ENCODE measurements at regions not wholly inside any gene's neighbourhood (a gene's known extent, or its start where the extent isn't known, plus 50 kb on each side); places are given as distances from the start of the nearest gene placed in this dataset.

DNA sequence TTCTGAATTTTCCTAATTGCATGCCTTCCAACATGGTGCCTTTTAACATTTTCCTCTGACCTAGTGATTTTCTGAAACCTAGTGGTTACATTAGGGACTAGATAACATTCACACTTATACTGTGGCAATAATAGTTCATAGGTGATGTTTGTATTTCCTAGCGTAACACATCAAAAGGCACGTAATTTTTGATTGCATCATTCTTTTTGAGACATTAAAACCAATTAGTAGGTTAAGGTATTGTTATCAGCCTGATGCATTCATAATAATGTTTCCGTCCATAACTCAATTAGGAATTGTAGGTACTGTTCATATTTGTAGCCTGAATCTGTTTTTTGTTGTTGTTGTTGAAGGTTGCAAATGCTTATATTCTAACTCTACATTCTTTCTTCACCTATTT is 192.4 kb downstream of the ANXA1 start:
- dilution Hi-C loops (cut with HindIII; ENCODE audit: low sequenced_read_pairs, unreplicated experiment) = no loop called here
- H2BK5ac ChIP-seq (ENCODE audit: low read depth, low read length, poor library complexity, severe bottlenecking) = no peak overlapping the region
- no peaks in the 10 kb centered on the region for H3K79me1 ChIP-seq (ENCODE audit: low read depth in 1 of 2, low read length in 2 of 2)
- ChIA-PET POLR2A (ENCODE audit: unreplicated experiment) (no interaction called here), CTCF (no interaction called here)
- intact Hi-C loops (cut with micrococcal nuclease) = no loop called here
- H2AK5ac ChIP-seq (ENCODE audit: low read depth, low read length) = no peak overlapping the region
- H2AK9ac ChIP-seq (replicated peaks; ENCODE audit: low read depth, low read length, poor library complexity) = no peak overlapping the region
- no peaks in the 10 kb centered on the region for H3K9me3 ChIP-seq (ENCODE audit: control insufficient read depth, insufficient read depth, low read length)
- BruUV-seq (replicated peaks) = no TSS peak
- no peak overlapping the region for H3K27ac ChIP-seq (ENCODE audit: insufficient read depth, low read length)
- in situ Hi-C loops (cut with MboI; ENCODE audit: low sequenced_read_pairs) = no loop called here
- H3K36me3 ChIP-seq (ENCODE audit: control insufficient read depth, insufficient read depth, low read length) = no peaks in the 10 kb centered on the region
- no peak overlapping the region for H3K14ac ChIP-seq (replicated peaks; ENCODE audit: low read depth, low read length)
- H2BK20ac ChIP-seq (ENCODE audit: low read depth, low read length) = no peak overlapping the region
- no peak overlapping the region for H3K9ac ChIP-seq (ENCODE audit: low read depth, low read length)
- H3K18ac ChIP-seq (ENCODE audit: low read depth, low read length) = no peak overlapping the region
- no peak overlapping the region for H4K8ac ChIP-seq (ENCODE audit: low read depth in 2 of 2, low read length in 2 of 2)
- no peak overlapping the region for H2BK120ac ChIP-seq (ENCODE audit: low read depth, low read length)
- ATAC-seq (ENCODE audit: low read depth) = no peak
- TF ChIP-seq, protein P1, sequence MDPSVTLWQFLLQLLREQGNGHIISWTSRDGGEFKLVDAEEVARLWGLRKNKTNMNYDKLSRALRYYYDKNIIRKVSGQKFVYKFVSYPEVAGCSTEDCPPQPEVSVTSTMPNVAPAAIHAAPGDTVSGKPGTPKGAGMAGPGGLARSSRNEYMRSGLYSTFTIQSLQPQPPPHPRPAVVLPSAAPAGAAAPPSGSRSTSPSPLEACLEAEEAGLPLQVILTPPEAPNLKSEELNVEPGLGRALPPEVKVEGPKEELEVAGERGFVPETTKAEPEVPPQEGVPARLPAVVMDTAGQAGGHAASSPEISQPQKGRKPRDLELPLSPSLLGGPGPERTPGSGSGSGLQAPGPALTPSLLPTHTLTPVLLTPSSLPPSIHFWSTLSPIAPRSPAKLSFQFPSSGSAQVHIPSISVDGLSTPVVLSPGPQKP (IDR thresholded peaks at IDR 0.05; ENCODE audit: borderline replicate concordance, low read depth, low read length) = no peak
- TF ChIP-seq CEBPB (IDR thresholded peaks at IDR 0.05; ENCODE audit: low read depth, low read length) (0 out of 2 replicates have a peak, but pooled peaks have one; percentile 39), SMC3 (IDR thresholded peaks at IDR 0.05; ENCODE audit: low read depth, low read length) (no peak), RAD21 (IDR thresholded peaks at IDR 0.05; ENCODE audit: low read length) (no peak)
- TF ChIP-seq, protein P2, sequence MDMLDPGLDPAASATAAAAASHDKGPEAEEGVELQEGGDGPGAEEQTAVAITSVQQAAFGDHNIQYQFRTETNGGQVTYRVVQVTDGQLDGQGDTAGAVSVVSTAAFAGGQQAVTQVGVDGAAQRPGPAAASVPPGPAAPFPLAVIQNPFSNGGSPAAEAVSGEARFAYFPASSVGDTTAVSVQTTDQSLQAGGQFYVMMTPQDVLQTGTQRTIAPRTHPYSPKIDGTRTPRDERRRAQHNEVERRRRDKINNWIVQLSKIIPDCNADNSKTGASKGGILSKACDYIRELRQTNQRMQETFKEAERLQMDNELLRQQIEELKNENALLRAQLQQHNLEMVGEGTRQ (IDR thresholded peaks at IDR 0.05; ENCODE audit: low read depth, low read length) = no peak
- no CpG with 5 or more reads among the region's 3 CpGs for WGBS, 2 experiments (ENCODE audit: extremely low coverage in 2 of 2, insufficient read length in 1 of 2)
- H2BK15ac ChIP-seq (ENCODE audit: low read depth, low read length) = no peak overlapping the region
- H3K56ac ChIP-seq (ENCODE audit: extremely low read depth, insufficient read depth, low read length) = no peak overlapping the region
- H2AFZ ChIP-seq (replicated peaks; ENCODE audit: low read length, poor library complexity) = no peak overlapping the region
- H3K4me3 ChIP-seq (ENCODE audit: insufficient read depth, low read depth, low read length) = no peak overlapping the region
- H3K27me3 ChIP-seq (ENCODE audit: control insufficient read depth, insufficient read depth, low read length) = no peaks in the 10 kb centered on the region
- no peak for DNase-seq
- H4K20me1 ChIP-seq (ENCODE audit: insufficient read depth, low read length) = no peaks in the 10 kb centered on the region
- no peak overlapping the region for H3K4me2 ChIP-seq (ENCODE audit: low read depth, low read length)
- H3K9me1 ChIP-seq (ENCODE audit: insufficient read depth, low read length) = no peaks in the 10 kb centered on the region
- H4K5ac ChIP-seq (ENCODE audit: low read depth, low read length) = no peak overlapping the region
- no peak overlapping the region for H3K4ac ChIP-seq (ENCODE audit: low read depth, low read length)
- no peak overlapping the region for H3K23ac ChIP-seq (ENCODE audit: low read depth, low read length)
- no peak overlapping the region for H4K91ac ChIP-seq (ENCODE audit: insufficient read depth, low read depth, low read length)
- H3K4me1 ChIP-seq (ENCODE audit: control insufficient read depth, insufficient read depth, low read length) = no peaks in the 10 kb centered on the region

Data from IMR-90 (cell line).